PC-9 (cell line): ENCODE measurements at regions not wholly inside any gene's neighbourhood (a gene's known extent, or its start where the extent isn't known, plus 50 kb on each side); places are given as distances from the start of the nearest gene placed in this dataset.

ENCODE experiments used
- EZH2 ChIP-seq: fragments of 200-600 bp; sonication (generic); IDR thresholded peaks from 2 replicates; pipeline ENCODE4 v1.8.0; 2017; ENCODE audit warnings: antibody characterized with exemption, low read depth
- TF ChIP-seq, protein P1 (sequence below): fragments of 200-600 bp; sonication (generic); conservative IDR thresholded peaks from 2 replicates; pipeline ENCODE4 v1.6.1; 2017; ENCODE audit warnings: mixed run types, antibody characterized with exemption, mild to moderate bottlenecking, moderate library complexity

DNA sequence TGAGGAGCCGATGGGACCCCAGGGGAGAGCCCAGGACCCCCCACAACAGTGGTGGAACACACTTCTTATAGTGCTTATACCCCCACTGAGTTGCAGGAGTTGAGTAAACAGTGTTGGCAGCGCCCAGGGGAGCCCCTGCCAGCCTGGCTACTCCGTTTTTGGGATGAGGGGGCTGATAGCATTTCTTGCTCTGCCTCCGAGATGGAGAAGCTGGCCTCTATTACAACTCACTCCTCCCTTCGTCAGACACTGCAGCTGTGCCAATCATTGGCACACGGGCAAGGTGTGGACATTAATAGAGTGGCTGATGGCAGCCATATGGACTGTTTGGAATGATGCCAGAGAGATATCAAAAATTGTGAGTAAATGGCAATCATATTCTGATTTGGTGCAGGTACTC is 94.9 kb upstream of the TMPO start:
- TF ChIP-seq, protein P1, sequence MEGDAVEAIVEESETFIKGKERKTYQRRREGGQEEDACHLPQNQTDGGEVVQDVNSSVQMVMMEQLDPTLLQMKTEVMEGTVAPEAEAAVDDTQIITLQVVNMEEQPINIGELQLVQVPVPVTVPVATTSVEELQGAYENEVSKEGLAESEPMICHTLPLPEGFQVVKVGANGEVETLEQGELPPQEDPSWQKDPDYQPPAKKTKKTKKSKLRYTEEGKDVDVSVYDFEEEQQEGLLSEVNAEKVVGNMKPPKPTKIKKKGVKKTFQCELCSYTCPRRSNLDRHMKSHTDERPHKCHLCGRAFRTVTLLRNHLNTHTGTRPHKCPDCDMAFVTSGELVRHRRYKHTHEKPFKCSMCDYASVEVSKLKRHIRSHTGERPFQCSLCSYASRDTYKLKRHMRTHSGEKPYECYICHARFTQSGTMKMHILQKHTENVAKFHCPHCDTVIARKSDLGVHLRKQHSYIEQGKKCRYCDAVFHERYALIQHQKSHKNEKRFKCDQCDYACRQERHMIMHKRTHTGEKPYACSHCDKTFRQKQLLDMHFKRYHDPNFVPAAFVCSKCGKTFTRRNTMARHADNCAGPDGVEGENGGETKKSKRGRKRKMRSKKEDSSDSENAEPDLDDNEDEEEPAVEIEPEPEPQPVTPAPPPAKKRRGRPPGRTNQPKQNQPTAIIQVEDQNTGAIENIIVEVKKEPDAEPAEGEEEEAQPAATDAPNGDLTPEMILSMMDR = no peak
- TF ChIP-seq EZH2 = no peak
